ENCODE measurements at regions not wholly inside any gene's neighbourhood (a gene's known extent, or its start where the extent isn't known, plus 50 kb on each side); places are given as distances from the start of the nearest gene placed in this dataset.

- Mint-ChIP-seq H3K4me3 (no peak overlapping the region), H3K27me3 (ENCODE audit: low read depth in 2 of 2) (peaks cover 24 to 40% of the 10 kb centered on the region in 2 donors), H3K27ac (no peak overlapping the region), H3K9me3 (no peaks in the 10 kb centered on the region), H3K36me3 (no peaks in the 10 kb centered on the region), H3K4me1 (no peaks in the 10 kb centered on the region)
- Histone ChIP-seq H3K36me3 (ENCODE audit: control insufficient read depth, insufficient read depth, low read length) (no peaks in the 10 kb centered on the region), H3K27ac (ENCODE audit: low read length) (no peak overlapping the region), H3K27me3 (ENCODE audit: control insufficient read depth, insufficient read depth, low read length) (no peaks in the 10 kb centered on the region), H3K4me1 (ENCODE audit: control insufficient read depth, insufficient read depth, low read length) (no peaks in the 10 kb centered on the region), H3K9me3 (ENCODE audit: control insufficient read depth, insufficient read depth, low read length) (no peaks in the 10 kb centered on the region), H3K4me3 (ENCODE audit: low read length) (no peak overlapping the region)
- 72% methylated on average over 13 of the region's 13 CpGs for WGBS (ENCODE audit: insufficient coverage)
- intact Hi-C loops (cut with micrococcal nuclease) = no loop called here
- DNase-seq = no peak
- ATAC-seq = no peak
- TF ChIP-seq CTCF (IDR thresholded peaks at IDR 0.05) = no peak
Observed at GRCh38 chr1:94707321-94708298, 112.5 kb upstream of the SLC44A3 start.

- H3K4me1 ChIP-seq (ENCODE audit: control insufficient read depth, insufficient read depth, low read length) = no peaks in the 10 kb centered on the region
- H3K4me1 Mint-ChIP-seq = no peaks in the 10 kb centered on the region
- no peak overlapping the region for H3K4me3 Mint-ChIP-seq
- ATAC-seq (no peak), DNase-seq (no peak)
- no peaks in the 10 kb centered on the region for H3K9me3 ChIP-seq (ENCODE audit: control insufficient read depth, insufficient read depth, low read length)
- H3K4me3 ChIP-seq (ENCODE audit: low read length) = no peak overlapping the region
- intact Hi-C loops (cut with micrococcal nuclease) = no loop called here
- WGBS (ENCODE audit: insufficient coverage) = 50% methylated on average over 1 of the region's 1 CpG
- no peak overlapping the region for H3K27ac ChIP-seq (ENCODE audit: low read length)
- no peak overlapping the region for H3K27ac Mint-ChIP-seq
- TF ChIP-seq CTCF (IDR thresholded peaks at IDR 0.05) = no peak
- no peaks in the 10 kb centered on the region for H3K9me3 Mint-ChIP-seq
- peaks cover 6% of the 10 kb centered on the region for H3K27me3 ChIP-seq (ENCODE audit: control insufficient read depth, insufficient read depth, low read length)
- no peaks in the 10 kb centered on the region for H3K36me3 ChIP-seq (ENCODE audit: control insufficient read depth, insufficient read depth, low read length)
- peaks cover 20 to 39% of the 10 kb centered on the region in 2 donors for H3K27me3 Mint-ChIP-seq (ENCODE audit: low read depth in 2 of 2)
- H3K36me3 Mint-ChIP-seq = no peaks in the 10 kb centered on the region
Observed at GRCh38 chr1:94702442-94702815, 117.7 kb upstream of the SLC44A3 start.

GRCh38 chr1:94701796-94702441 is 118.2 kb upstream of the SLC44A3 start:
- H3K36me3 ChIP-seq (ENCODE audit: control insufficient read depth, insufficient read depth, low read length) = no peaks in the 10 kb centered on the region
- WGBS (ENCODE audit: insufficient coverage) = 58% methylated on average over 2 of the region's 2 CpGs
- ATAC-seq (no peak), DNase-seq (no peak)
- no peaks in the 10 kb centered on the region for H3K9me3 Mint-ChIP-seq
- no peak overlapping the region for H3K4me3 Mint-ChIP-seq
- H3K36me3 Mint-ChIP-seq = no peaks in the 10 kb centered on the region
- no peaks in the 10 kb centered on the region for H3K9me3 ChIP-seq (ENCODE audit: control insufficient read depth, insufficient read depth, low read length)
- no peak for TF ChIP-seq CTCF (IDR thresholded peaks at IDR 0.05)
- H3K27ac Mint-ChIP-seq = no peak overlapping the region
- peaks cover 18 to 35% of the 10 kb centered on the region in 2 donors for H3K27me3 Mint-ChIP-seq (ENCODE audit: low read depth in 2 of 2)
- no peaks in the 10 kb centered on the region for H3K4me1 Mint-ChIP-seq
- no peaks in the 10 kb centered on the region for H3K4me1 ChIP-seq (ENCODE audit: control insufficient read depth, insufficient read depth, low read length)
- peaks cover 6% of the 10 kb centered on the region for H3K27me3 ChIP-seq (ENCODE audit: control insufficient read depth, insufficient read depth, low read length)
- H3K27ac ChIP-seq (ENCODE audit: low read length) = no peak overlapping the region
- intact Hi-C loops (cut with micrococcal nuclease) = no loop called here
- H3K4me3 ChIP-seq (ENCODE audit: low read length) = no peak overlapping the region
